ENCODE measurements at regions not wholly inside any gene's neighbourhood (a gene's known extent, or its start where the extent isn't known, plus 50 kb on each side); places are given as distances from the start of the nearest gene placed in this dataset.

GRCh38 chr2:181139831-181140230 is 159.4 kb downstream of the UBE2E3 start:
- TF ChIP-seq POU6F1 (CRISPR knock-in tag; IDR thresholded peaks at IDR 0.05; ENCODE audit: borderline replicate concordance, low read depth) (no peak), ARNTL (CRISPR knock-in tag; IDR thresholded peaks at IDR 0.05; ENCODE audit: borderline replicate concordance, low read depth) (no peak), CSRNP3 (CRISPR knock-in tag; IDR thresholded peaks at IDR 0.05) (no peak), GLIS3 (CRISPR knock-in tag; IDR thresholded peaks at IDR 0.05) (no peak), ISL1 (CRISPR knock-in tag; IDR thresholded peaks at IDR 0.05) (no peak), OSR1 (CRISPR knock-in tag; IDR thresholded peaks at IDR 0.05) (no peak)

Data from SK-N-SH treated with all-trans-retinoic acid at 6 μM for 48 hours (cell line).